VCaP (cell line): ENCODE measurements at regions not wholly inside any gene's neighbourhood (a gene's known extent, or its start where the extent isn't known, plus 50 kb on each side); places are given as distances from the start of the nearest gene placed in this dataset.

ENCODE experiments used
- H3K27ac ChIP-seq: fragments of 450-650 bp; 2 replicates; pipeline ENCODE4 v1.5.1; 2017
- CTCF ChIP-seq: fragments of 450-650 bp; conservative IDR thresholded peaks from 2 replicates; pipeline ENCODE4 v1.5.1; 2017; ENCODE audit warnings: mild to moderate bottlenecking, moderate library complexity

GRCh38 chr5:174419540-174420132, 304.7 kb upstream of the MSX2 start:
- peak; percentile 100 for TF ChIP-seq CTCF
- peak overlapping the region; percentile 33; the same call in 1 of the 2 replicates for H3K27ac ChIP-seq

GRCh38 chr5:174420651-174421407, 303.6 kb upstream of the MSX2 start:
- no peak overlapping the region for H3K27ac ChIP-seq
- TF ChIP-seq CTCF: no peak

DNA sequence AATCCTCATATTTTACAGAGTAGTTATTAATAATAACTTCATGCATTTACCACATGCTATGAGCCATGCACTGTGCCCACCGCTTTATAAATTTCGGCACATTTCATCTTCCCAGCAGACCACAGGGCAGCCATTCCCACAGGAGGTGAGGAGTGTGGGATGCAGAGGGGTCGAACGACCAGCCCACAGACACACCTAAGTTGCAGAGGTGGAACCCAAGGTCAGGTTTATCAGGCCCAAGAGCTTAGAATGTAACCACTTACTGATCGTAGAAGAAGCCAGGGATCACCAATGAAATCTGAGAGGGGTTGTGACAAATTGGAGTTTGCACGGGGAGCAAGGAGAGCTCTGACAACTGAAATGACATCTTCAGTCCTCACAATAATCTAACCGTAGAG, 303.0 kb upstream of the MSX2 start:
- no peak overlapping the region for H3K27ac ChIP-seq
- no peak for TF ChIP-seq CTCF

DNA sequence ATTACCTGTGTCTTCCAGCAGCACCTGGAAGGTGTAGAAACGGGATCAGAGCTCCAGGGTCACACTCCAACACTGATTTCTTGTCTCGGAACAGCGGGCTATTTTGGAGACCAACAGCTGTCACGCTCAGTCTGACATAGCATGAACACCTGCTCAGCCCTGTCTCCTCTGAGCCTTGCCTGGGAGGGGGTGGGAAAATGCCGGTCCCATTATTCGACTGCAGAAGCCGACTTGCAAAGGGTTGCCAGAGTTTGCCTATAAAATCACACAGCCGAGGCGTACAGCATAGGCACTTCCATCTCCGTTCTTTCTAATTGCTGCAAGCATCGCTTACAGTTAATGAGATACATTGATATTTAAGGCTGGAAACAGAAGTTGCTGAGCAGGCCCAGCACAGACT, 300.8 kb upstream of the MSX2 start:
- peak overlapping the region; percentile 58 for H3K27ac ChIP-seq

DNA sequence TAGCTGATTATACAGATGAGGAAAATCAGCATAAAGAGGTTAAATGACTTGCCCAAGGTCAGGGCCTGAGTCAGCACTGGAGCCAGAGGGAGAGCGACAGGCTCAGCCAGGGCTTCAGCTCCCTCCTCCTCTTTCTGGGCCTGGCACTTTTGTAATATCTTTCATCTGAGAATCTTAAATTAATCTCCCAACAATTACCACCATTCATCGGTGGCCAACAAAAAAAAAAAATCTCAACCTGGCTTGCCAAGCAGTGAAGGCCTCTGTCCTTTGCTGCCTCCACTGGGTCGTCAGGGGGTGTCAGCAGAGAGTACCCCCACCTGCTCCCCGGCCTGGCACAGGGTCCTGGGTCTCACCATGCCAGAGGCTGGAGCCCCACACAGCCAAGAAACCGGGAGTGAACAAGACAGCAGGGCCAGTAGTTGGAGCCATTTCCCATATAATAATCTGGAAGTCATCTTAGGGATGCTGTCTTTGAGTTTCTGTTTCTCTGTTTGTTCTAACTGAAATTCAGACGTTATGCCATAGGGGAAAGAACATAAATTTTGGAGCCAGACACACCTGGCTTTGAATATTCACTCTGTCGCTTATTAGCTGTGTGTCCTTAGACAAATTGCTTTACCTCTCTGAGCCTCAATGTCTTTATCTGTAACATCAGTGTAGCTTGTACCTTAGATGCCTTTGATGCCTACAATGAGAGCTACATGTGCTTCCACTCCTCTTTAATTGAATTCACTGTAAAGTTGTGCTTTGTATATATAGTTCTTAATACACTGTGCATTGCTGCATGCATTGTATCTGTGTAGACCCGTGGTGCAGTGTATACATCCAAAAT, 299.9 kb upstream of the MSX2 start:
- peak; percentile 83 for TF ChIP-seq CTCF

More for the DNA sequence above, 300.8 kb upstream of the MSX2 start:
- TF ChIP-seq CTCF: no peak

DNA sequence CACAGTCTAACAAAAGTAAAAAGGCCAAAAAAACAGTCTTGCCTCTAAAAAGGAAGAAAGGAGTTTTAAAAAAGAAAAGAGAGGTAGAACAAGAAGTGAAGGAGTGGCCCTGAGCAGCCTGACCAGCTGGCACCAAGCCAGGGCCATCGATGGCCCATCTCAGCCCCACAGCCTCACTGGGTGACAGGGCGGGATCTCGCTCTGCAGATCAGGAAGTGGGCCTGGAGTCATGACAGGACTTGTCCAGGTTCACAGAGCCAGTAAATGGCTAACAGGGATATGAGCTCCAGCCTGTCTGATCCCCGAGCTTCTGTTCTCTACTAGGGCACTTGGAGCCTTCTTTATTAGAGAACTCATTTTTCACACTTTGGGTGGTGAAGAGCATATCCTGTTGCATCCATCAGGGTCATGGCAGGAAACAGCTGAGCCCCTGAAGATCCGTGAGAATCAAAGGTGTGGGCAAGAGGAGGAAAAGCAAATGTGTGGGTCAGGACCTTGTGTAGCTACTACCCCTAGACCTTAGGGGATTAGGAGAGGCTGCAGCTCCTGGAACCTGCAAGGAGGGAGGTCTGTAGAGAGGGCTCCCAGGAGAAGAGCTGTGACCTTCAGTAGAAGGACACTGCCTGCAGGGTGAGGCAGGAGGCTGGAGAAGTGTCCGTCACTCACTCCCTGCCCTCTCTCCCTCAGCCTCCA, 299.0 kb upstream of the MSX2 start:
- H3K27ac ChIP-seq: peak overlapping the region; percentile 58
- no peak for TF ChIP-seq CTCF

More for the DNA sequence above, 299.9 kb upstream of the MSX2 start:
- H3K27ac ChIP-seq: peak overlapping the region; percentile 58

DNA sequence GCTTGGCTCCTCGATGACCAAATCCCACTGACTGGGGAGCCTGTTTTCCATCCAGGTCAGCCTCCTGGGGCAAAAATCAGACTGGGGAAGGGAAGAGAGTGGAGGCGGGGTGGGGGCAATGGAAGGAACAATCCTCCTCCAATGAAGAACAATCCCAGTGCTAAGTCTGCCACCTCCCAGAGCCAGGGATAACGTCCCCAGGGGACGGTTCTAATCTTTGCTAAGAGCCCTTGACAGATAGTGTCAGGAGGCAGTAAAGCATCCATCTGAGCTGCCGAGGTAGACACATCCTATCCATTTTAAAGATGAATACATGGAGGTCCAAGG, 298.5 kb upstream of the MSX2 start:
- TF ChIP-seq CTCF: no peak

More for the DNA sequence above, 298.5 kb upstream of the MSX2 start:
- no peak overlapping the region; the same call in 1 of the 2 replicates for H3K27ac ChIP-seq
